PC-9 (cell line): ENCODE measurements at regions not wholly inside any gene's neighbourhood (a gene's known extent, or its start where the extent isn't known, plus 50 kb on each side); places are given as distances from the start of the nearest gene placed in this dataset.

ENCODE experiments used
- BruUV-seq: library from RNA; stranded (reverse); fragments of 400-500 nt; replicated peaks from 2 replicates; lab custom pipeline; 2021; lab: Mats Ljungman, UMichigan
- CTCF ChIA-PET: fragments of 300-600 bp; sonication (Branson Sonifier 250); formaldehyde crosslinking; loops from one replicate; lab custom pipeline; 2022; ENCODE audit warnings: antibody characterized with exemption; lab: Charles Lee
- POLR2A ChIA-PET: fragments of 300-600 bp; sonication (Branson Sonifier 250); formaldehyde crosslinking; loops from one replicate; lab custom pipeline; 2022; ENCODE audit warnings: antibody characterized with exemption; ENCODE audit not compliant: unreplicated experiment; lab: Charles Lee
- DNase-seq, 2 experiments: peaks; one replicate each; pipeline versions ENCODE4 v3.0.0 to v3.0.0-alpha.2; 2015 to 2022; ENCODE audit warnings: mixed read lengths in 1 of 2
- H2AFZ ChIP-seq: fragments of 200-600 bp; sonication (generic); 2 replicates; pipeline ENCODE4 v1.8.1; 2017; ENCODE audit warnings: antibody characterized with exemption
- H3F3A ChIP-seq: fragments of 200-600 bp; sonication (generic); 2 replicates; pipeline ENCODE4 v1.8.1; 2017; ENCODE audit warnings: antibody characterized with exemption, mild to moderate bottlenecking, low read depth; ENCODE audit not compliant: insufficient read depth
- H3K27ac ChIP-seq: fragments of 200-600 bp; sonication (generic); 2 replicates; pipeline ENCODE4 v1.6.1; 2016; ENCODE audit warnings: mixed run types
- H3K27me3 ChIP-seq: fragments of 200-600 bp; sonication (generic); 2 replicates; pipeline ENCODE4 v1.6.1; 2016; ENCODE audit warnings: low read depth, mixed run types; ENCODE audit not compliant: insufficient read depth
- H3K36me3 ChIP-seq: fragments of 200-600 bp; sonication (generic); 2 replicates; pipeline ENCODE4 v1.6.1; 2016; ENCODE audit warnings: low read depth, mixed run types
- H3K4me1 ChIP-seq: fragments of 200-600 bp; sonication (generic); replicated peaks from 2 replicates; pipeline ENCODE4 v1.6.1; 2016; ENCODE audit warnings: mixed run types; ENCODE audit not compliant: insufficient read depth
- H3K4me2 ChIP-seq: fragments of 200-600 bp; sonication (generic); 2 replicates; pipeline ENCODE4 v1.6.1; 2017; ENCODE audit warnings: mixed run types
- H3K4me3 ChIP-seq: fragments of 200-600 bp; sonication (generic); 2 replicates; pipeline ENCODE4 v1.6.1; 2016; ENCODE audit warnings: mixed run types
- H3K79me2 ChIP-seq: fragments of 200-600 bp; sonication (generic); 2 replicates; pipeline ENCODE4 v1.6.1; 2017; ENCODE audit warnings: low read depth, mixed run types
- H3K9me2 ChIP-seq: fragments of 200-600 bp; sonication (generic); 2 replicates; pipeline ENCODE4 v1.8.1; 2017; ENCODE audit warnings: mild to moderate bottlenecking; ENCODE audit not compliant: insufficient read depth
- H3K9me3 ChIP-seq: fragments of 200-600 bp; sonication (generic); 2 replicates; pipeline ENCODE4 v1.8.1; 2016; ENCODE audit warnings: low read depth; ENCODE audit not compliant: insufficient read depth
- H4K20me1 ChIP-seq: fragments of 200-600 bp; sonication (generic); 2 replicates; pipeline ENCODE4 v1.8.1; 2017; ENCODE audit not compliant: insufficient read depth
- CTCF ChIP-seq: fragments of 200-600 bp; sonication (generic); conservative IDR thresholded peaks from 2 replicates; pipeline ENCODE4 v1.6.1; 2017; ENCODE audit warnings: mixed run types, antibody characterized with exemption, mild to moderate bottlenecking, moderate library complexity
- EZH2 ChIP-seq: fragments of 200-600 bp; sonication (generic); IDR thresholded peaks from 2 replicates; pipeline ENCODE4 v1.8.0; 2017; ENCODE audit warnings: antibody characterized with exemption, low read depth
- intact Hi-C: fragments of 100-400 bp; cut with micrococcal nuclease; formaldehyde crosslinking; loops from one replicate; pipeline ENCODE4 v1.10.0; 2022; ENCODE audit not compliant: unreplicated experiment

GRCh38 chr1:30397576-30397975 lies 325.8 kb downstream of the MATN1 start:
- Histone ChIP-seq H3K79me2 (no peaks in the 10 kb centered on the region), H3K36me3 (no peaks in the 10 kb centered on the region), H2AFZ (no peak overlapping the region), H3F3A (no peaks in the 10 kb centered on the region), H3K4me1 (no peaks in the 10 kb centered on the region), H3K4me3 (no peak overlapping the region), H3K9me2 (no peaks in the 10 kb centered on the region), H3K27me3 (no peaks in the 10 kb centered on the region), H4K20me1 (no peaks in the 10 kb centered on the region), H3K4me2 (no peak overlapping the region), H3K9me3 (no peaks in the 10 kb centered on the region), H3K27ac (no peak overlapping the region)
- no peak for TF ChIP-seq EZH2
- TF ChIP-seq CTCF, result no peak
- intact Hi-C loops, result no loop called here
- ChIA-PET CTCF (no interaction called here), POLR2A (no interaction called here)
- BruUV-seq, result no TSS peak
- no peak for DNase-seq

GRCh38 chr1:30395631-30396030 lies 327.8 kb downstream of the MATN1 start:
- H3K79me2 ChIP-seq, result no peaks in the 10 kb centered on the region
- H4K20me1 ChIP-seq, result no peaks in the 10 kb centered on the region
- CTCF ChIA-PET, result no interaction called here
- no peaks in the 10 kb centered on the region for H3F3A ChIP-seq
- H3K9me2 ChIP-seq, result no peaks in the 10 kb centered on the region
- H3K4me2 ChIP-seq, result no peak overlapping the region
- H2AFZ ChIP-seq, result no peak overlapping the region
- H3K27ac ChIP-seq, result no peak overlapping the region
- no peaks in the 10 kb centered on the region for H3K9me3 ChIP-seq
- H3K4me3 ChIP-seq, result no peak overlapping the region
- intact Hi-C loops, result no loop called here
- no peaks in the 10 kb centered on the region for H3K4me1 ChIP-seq
- peaks cover 5% of the 10 kb centered on the region; the same call in 1 of the 2 replicates for H3K27me3 ChIP-seq
- TF ChIP-seq CTCF (no peak), EZH2 (no peak)
- POLR2A ChIA-PET, result no interaction called here
- no TSS peak for BruUV-seq
- no peaks in the 10 kb centered on the region for H3K36me3 ChIP-seq
- DNase-seq, result no peak

- no peaks in the 10 kb centered on the region for H4K20me1 ChIP-seq
- no peak overlapping the region for H3K27ac ChIP-seq
- BruUV-seq, result no TSS peak
- intact Hi-C loops, result no loop called here
- ChIA-PET POLR2A (no interaction called here), CTCF (no interaction called here)
- H3K4me3 ChIP-seq, result no peak overlapping the region
- no peak overlapping the region for H3K4me2 ChIP-seq
- H3K27me3 ChIP-seq, result peaks cover 7% of the 10 kb centered on the region
- H3K4me1 ChIP-seq, result no peaks in the 10 kb centered on the region
- H3K9me3 ChIP-seq, result no peaks in the 10 kb centered on the region
- no peaks in the 10 kb centered on the region for H3K36me3 ChIP-seq
- TF ChIP-seq CTCF, result no peak
- no peaks in the 10 kb centered on the region for H3F3A ChIP-seq
- DNase-seq, result no peak
- no peak overlapping the region for H2AFZ ChIP-seq
- no peaks in the 10 kb centered on the region for H3K9me2 ChIP-seq
- H3K79me2 ChIP-seq, result no peaks in the 10 kb centered on the region
Measured at GRCh38 chr1:30388386-30388785, 335.0 kb downstream of the MATN1 start.
